ENCODE measurements at regions not wholly inside any gene's neighbourhood (a gene's known extent, or its start where the extent isn't known, plus 50 kb on each side); places are given as distances from the start of the nearest gene placed in this dataset.

DNA sequence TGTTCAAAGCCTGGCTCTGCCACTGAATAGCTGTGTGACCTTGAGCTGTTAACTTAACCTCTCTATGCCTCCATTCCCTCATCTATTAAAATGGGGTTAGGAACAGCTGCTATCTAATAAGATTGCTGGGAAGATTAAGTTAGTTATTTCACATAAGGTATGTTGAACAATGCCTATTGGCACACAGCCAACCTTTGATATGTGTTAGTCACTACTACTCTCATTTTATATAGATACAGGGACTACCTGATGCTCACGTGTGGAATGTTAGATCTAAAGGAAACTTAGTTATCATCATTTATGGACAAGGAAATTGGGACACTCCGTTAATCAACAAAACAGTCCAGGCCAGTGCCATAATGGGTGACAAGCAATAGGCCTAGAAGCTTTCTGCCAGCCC lies 332.4 kb upstream of the PPP2R3A start:
- TF ChIP-seq EP300 (IDR thresholded peaks at IDR 0.05) (no peak), POLR2A (IDR thresholded peaks at IDR 0.05) (no peak), POLR2AphosphoS5 (IDR thresholded peaks at IDR 0.05) (no peak)
- TF ChIP-seq, protein P1, sequence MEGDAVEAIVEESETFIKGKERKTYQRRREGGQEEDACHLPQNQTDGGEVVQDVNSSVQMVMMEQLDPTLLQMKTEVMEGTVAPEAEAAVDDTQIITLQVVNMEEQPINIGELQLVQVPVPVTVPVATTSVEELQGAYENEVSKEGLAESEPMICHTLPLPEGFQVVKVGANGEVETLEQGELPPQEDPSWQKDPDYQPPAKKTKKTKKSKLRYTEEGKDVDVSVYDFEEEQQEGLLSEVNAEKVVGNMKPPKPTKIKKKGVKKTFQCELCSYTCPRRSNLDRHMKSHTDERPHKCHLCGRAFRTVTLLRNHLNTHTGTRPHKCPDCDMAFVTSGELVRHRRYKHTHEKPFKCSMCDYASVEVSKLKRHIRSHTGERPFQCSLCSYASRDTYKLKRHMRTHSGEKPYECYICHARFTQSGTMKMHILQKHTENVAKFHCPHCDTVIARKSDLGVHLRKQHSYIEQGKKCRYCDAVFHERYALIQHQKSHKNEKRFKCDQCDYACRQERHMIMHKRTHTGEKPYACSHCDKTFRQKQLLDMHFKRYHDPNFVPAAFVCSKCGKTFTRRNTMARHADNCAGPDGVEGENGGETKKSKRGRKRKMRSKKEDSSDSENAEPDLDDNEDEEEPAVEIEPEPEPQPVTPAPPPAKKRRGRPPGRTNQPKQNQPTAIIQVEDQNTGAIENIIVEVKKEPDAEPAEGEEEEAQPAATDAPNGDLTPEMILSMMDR (IDR thresholded peaks at IDR 0.05) = no peak

Measured in sigmoid colon (tissue), 4 donors.